ENCODE measurements at regions not wholly inside any gene's neighbourhood (a gene's known extent, or its start where the extent isn't known, plus 50 kb on each side); places are given as distances from the start of the nearest gene placed in this dataset.

DNA sequence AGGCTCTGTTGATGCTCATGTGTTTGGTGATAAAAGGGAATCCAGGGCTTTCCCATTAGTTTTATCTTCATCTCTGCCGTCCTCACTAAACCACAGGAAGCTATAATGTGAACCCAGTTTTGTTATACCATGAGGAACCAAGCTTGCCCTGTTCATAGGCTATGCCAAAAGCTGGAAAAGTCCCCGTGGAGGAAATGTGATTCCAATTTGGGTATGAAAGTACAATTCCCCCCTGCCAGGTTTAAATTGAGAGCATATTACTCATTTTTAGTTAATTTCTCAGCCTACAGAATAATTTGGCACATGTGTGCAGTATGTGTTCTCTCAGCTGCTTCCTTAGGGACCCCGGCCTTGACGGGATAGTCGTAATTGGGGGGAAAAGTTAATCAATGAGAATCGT, 327.4 kb downstream of the RND3 start:
- H3K27me3 ChIP-seq (ENCODE audit: insufficient read depth, low read length): no peaks in the 10 kb centered on the region
- H3K79me2 ChIP-seq (ENCODE audit: insufficient read depth, low read length): no peaks in the 10 kb centered on the region
- TF ChIP-seq ELF1 (IDR thresholded peaks at IDR 0.05; ENCODE audit: borderline replicate concordance, low read depth) (no peak), JUND (IDR thresholded peaks at IDR 0.05) (no peak), YY1 (IDR thresholded peaks at IDR 0.05; ENCODE audit: extremely low read depth, insufficient replicate concordance, low read depth, low read length) (no peak), EGR1 (IDR thresholded peaks at IDR 0.05; ENCODE audit: low read depth) (no peak), RAD21 (IDR thresholded peaks at IDR 0.05; ENCODE audit: low read depth) (no peak), CBX3 (IDR thresholded peaks at IDR 0.05; ENCODE audit: low read depth) (no peak), EZH2phosphoT487 (IDR thresholded peaks at IDR 0.05; ENCODE audit: borderline replicate concordance) (no peak), CEBPB (IDR thresholded peaks at IDR 0.05; ENCODE audit: low read depth) (no peak), POLR2A (IDR thresholded peaks at IDR 0.05; ENCODE audit: borderline replicate concordance, extremely low read depth, insufficient read depth, insufficient read length) (no peak), SIN3A (IDR thresholded peaks at IDR 0.05; ENCODE audit: low read depth) (no peak), FOSL1 (IDR thresholded peaks at IDR 0.05; ENCODE audit: low read depth) (no peak), TCF7L2 (IDR thresholded peaks at IDR 0.05; ENCODE audit: borderline replicate concordance, extremely low read depth, insufficient read depth, insufficient read length) (no peak), SRF (IDR thresholded peaks at IDR 0.05; ENCODE audit: low read depth) (no peak), EZH2 (IDR thresholded peaks at IDR 0.05) (no peak), ZNF274 (IDR thresholded peaks at IDR 0.05; ENCODE audit: low read depth, low read length) (no peak), ZFX (IDR thresholded peaks at IDR 0.05) (no peak)
- TF ChIP-seq, protein P1, sequence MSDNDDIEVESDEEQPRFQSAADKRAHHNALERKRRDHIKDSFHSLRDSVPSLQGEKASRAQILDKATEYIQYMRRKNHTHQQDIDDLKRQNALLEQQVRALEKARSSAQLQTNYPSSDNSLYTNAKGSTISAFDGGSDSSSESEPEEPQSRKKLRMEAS (IDR thresholded peaks at IDR 0.05): no peak
- TF ChIP-seq, protein P2, sequence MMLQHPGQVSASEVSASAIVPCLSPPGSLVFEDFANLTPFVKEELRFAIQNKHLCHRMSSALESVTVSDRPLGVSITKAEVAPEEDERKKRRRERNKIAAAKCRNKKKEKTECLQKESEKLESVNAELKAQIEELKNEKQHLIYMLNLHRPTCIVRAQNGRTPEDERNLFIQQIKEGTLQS (IDR thresholded peaks at IDR 0.05): no peak
- TF ChIP-seq, protein P3, sequence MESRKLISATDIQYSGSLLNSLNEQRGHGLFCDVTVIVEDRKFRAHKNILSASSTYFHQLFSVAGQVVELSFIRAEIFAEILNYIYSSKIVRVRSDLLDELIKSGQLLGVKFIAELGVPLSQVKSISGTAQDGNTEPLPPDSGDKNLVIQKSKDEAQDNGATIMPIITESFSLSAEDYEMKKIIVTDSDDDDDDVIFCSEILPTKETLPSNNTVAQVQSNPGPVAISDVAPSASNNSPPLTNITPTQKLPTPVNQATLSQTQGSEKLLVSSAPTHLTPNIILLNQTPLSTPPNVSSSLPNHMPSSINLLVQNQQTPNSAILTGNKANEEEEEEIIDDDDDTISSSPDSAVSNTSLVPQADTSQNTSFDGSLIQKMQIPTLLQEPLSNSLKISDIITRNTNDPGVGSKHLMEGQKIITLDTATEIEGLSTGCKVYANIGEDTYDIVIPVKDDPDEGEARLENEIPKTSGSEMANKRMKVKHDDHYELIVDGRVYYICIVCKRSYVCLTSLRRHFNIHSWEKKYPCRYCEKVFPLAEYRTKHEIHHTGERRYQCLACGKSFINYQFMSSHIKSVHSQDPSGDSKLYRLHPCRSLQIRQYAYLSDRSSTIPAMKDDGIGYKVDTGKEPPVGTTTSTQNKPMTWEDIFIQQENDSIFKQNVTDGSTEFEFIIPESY (IDR thresholded peaks at IDR 0.05; ENCODE audit: extremely low read depth, insufficient replicate concordance, low read length): no peak
- TF ChIP-seq, protein P4, sequence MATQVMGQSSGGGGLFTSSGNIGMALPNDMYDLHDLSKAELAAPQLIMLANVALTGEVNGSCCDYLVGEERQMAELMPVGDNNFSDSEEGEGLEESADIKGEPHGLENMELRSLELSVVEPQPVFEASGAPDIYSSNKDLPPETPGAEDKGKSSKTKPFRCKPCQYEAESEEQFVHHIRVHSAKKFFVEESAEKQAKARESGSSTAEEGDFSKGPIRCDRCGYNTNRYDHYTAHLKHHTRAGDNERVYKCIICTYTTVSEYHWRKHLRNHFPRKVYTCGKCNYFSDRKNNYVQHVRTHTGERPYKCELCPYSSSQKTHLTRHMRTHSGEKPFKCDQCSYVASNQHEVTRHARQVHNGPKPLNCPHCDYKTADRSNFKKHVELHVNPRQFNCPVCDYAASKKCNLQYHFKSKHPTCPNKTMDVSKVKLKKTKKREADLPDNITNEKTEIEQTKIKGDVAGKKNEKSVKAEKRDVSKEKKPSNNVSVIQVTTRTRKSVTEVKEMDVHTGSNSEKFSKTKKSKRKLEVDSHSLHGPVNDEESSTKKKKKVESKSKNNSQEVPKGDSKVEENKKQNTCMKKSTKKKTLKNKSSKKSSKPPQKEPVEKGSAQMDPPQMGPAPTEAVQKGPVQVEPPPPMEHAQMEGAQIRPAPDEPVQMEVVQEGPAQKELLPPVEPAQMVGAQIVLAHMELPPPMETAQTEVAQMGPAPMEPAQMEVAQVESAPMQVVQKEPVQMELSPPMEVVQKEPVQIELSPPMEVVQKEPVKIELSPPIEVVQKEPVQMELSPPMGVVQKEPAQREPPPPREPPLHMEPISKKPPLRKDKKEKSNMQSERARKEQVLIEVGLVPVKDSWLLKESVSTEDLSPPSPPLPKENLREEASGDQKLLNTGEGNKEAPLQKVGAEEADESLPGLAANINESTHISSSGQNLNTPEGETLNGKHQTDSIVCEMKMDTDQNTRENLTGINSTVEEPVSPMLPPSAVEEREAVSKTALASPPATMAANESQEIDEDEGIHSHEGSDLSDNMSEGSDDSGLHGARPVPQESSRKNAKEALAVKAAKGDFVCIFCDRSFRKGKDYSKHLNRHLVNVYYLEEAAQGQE (IDR thresholded peaks at IDR 0.05; ENCODE audit: low read depth): no peak
- H3K4me2 ChIP-seq (ENCODE audit: low read length): no peak overlapping the region
- H2AFZ ChIP-seq (ENCODE audit: low read depth, low read length, poor library complexity, severe bottlenecking): no peak overlapping the region
- no peaks in the 10 kb centered on the region for H3K9me2 ChIP-seq (ENCODE audit: insufficient read depth)
- no peaks in the 10 kb centered on the region for H3K9me3 ChIP-seq (ENCODE audit: control insufficient read depth in 1 of 2, insufficient read depth in 1 of 2, low read depth in 1 of 2, low read length in 2 of 2)
- CTCF ChIA-PET: no interaction called here
- DNase-seq (ENCODE audit: low read depth, low spot score): no peak
- no peak overlapping the region for H3K4me3 ChIP-seq (replicated peaks in 1 of 2; ENCODE audit: low read depth in 1 of 2, low read length in 2 of 2)
- intact Hi-C loops (cut with micrococcal nuclease): no loop called here
- ATAC-seq: no peak
- POLR2A ChIA-PET: no interaction called here
- H3K9ac ChIP-seq (ENCODE audit: low read length): no peak overlapping the region
- BruUV-seq (replicated peaks): no TSS peak
- RAD21 ChIA-PET (ENCODE audit: low non-redundant PET in 1 of 2, low total read pairs in 2 of 2, uncharacterized antibody in 2 of 2, unreplicated experiment in 2 of 2): no interaction called here
- no peak overlapping the region for H3K27ac ChIP-seq (ENCODE audit: low read depth, low read length)
- no peaks in the 10 kb centered on the region for H4K20me1 ChIP-seq (ENCODE audit: insufficient read depth)
- H3K36me3 ChIP-seq (ENCODE audit: control insufficient read depth in 1 of 2, insufficient read depth in 2 of 2, low read length in 2 of 2): no peaks in the 10 kb centered on the region
- no peaks in the 10 kb centered on the region for H3K4me1 ChIP-seq (ENCODE audit: control insufficient read depth in 1 of 2, insufficient read depth in 2 of 2, low read length in 2 of 2)
